Prostate gland (tissue), 2 donors: ENCODE measurements at regions not wholly inside any gene's neighbourhood (a gene's known extent, or its start where the extent isn't known, plus 50 kb on each side); places are given as distances from the start of the nearest gene placed in this dataset.

Experiments
- CTCF ChIP-seq, 4 experiments: fragments of 200-600 bp in 2 of 4; fragments of 450-650 bp in 2 of 4; sonication (generic) in 2 of 4; IDR thresholded peaks; 1 replicate in 3 of 4; 2 replicates in 1 of 4; pipeline ENCODE4 v1.5.1; 2016 to 2019; ENCODE audit warnings: antibody characterized with exemption in 4 of 4, mild to moderate bottlenecking in 2 of 4, moderate library complexity in 2 of 4
- POLR2A ChIP-seq: fragments of 450-650 bp; IDR thresholded peaks from one replicate; pipeline ENCODE4 v1.6.1; 2016; ENCODE audit warnings: antibody characterized with exemption, mild to moderate bottlenecking
- POLR2AphosphoS5 ChIP-seq: sonication (generic); formaldehyde crosslinking; IDR thresholded peaks from one replicate; pipeline ENCODE4 v1.6.1; 2017; ENCODE audit warnings: antibody characterized with exemption

- TF ChIP-seq CTCF (IDR thresholded peaks at IDR 0.05) (no peak), POLR2A (no peak), POLR2AphosphoS5 (no peak)
These were observed 333.5 kb downstream of the KCNN2 start for GRCh38 chr5:114695292-114695904.
